CD4-positive, alpha-beta T cell (primary cell): ENCODE measurements at regions not wholly inside any gene's neighbourhood (a gene's known extent, or its start where the extent isn't known, plus 50 kb on each side); places are given as distances from the start of the nearest gene placed in this dataset.
"Not testable (repeated sequence)": the region's sequence is repeated elsewhere in the genome, so short reads cannot be mapped to it uniquely, and the experiment has no call there.

Experiments
- ATAC-seq: fragments of 200-7000 bp; cut with Tn5 transposase; one replicate; pipeline ENCODE4 v1.10.0; 2022; ENCODE audit warnings: mild to moderate bottlenecking; ENCODE audit not compliant: poor library complexity
- CTCF ChIA-PET: fragments of 350-600 bp; sonication (Branson Sonifier 250); formaldehyde crosslinking; loops from one replicate; lab custom pipeline; 2021; ENCODE audit warnings: antibody characterized with exemption, inconsistent platforms; lab: Charles Lee
- POLR2A ChIA-PET: fragments of 350-600 bp; sonication (Branson Sonifier 250); formaldehyde crosslinking; loops from one replicate; lab custom pipeline; 2021; ENCODE audit warnings: antibody characterized with exemption, inconsistent platforms; lab: Charles Lee
- DNase-seq, 14 experiments: peaks; one replicate each; pipeline ENCODE4 v3.0.0-alpha.2; 2013 to 2020; ENCODE audit warnings: mixed read lengths in 2 of 14
- H3K27ac ChIP-seq, 2 donors: one replicate each; pipeline versions ENCODE4 v1.5.1 to v1.7.0; 2013; ENCODE audit warnings: low read length in 2 of 2, low read depth in 1 of 2, mild to moderate bottlenecking in 1 of 2
- H3K27me3 ChIP-seq, 2 experiments: 1 replicate in 1 of 2; 2 replicates in 1 of 2; pipeline versions ENCODE4 v1.6.1 to v1.7.0; 2013; ENCODE audit warnings: low read length in 2 of 2, control low read depth in 1 of 2, mild to moderate bottlenecking in 1 of 2, moderate library complexity in 1 of 2; ENCODE audit not compliant: insufficient read depth in 2 of 2, control insufficient read depth in 1 of 2
- H3K36me3 ChIP-seq: one replicate; pipeline ENCODE4 v1.6.1; 2013; ENCODE audit warnings: low read length, control low read depth; ENCODE audit not compliant: insufficient read depth
- H3K4me1 ChIP-seq: one replicate; pipeline ENCODE4 v1.6.1; 2013; ENCODE audit warnings: low read length, control low read depth; ENCODE audit not compliant: insufficient read depth
- H3K4me3 ChIP-seq: one replicate; pipeline ENCODE4 v1.5.1; 2013; ENCODE audit warnings: mild to moderate bottlenecking, low read length, moderate library complexity
- H3K9me3 ChIP-seq, 2 experiments: 1 replicate in 1 of 2; 2 replicates in 1 of 2; pipeline versions ENCODE4 v1.6.1 to v1.7.0; 2013; ENCODE audit warnings: low read length in 2 of 2, mild to moderate bottlenecking in 2 of 2, control low read depth in 1 of 2, moderate library complexity in 1 of 2; ENCODE audit not compliant: control insufficient read depth in 1 of 2, insufficient read depth in 1 of 2
- H3K27ac Mint-ChIP-seq: one replicate; pipeline ENCODE4 v1.8.0; 2020; ENCODE audit warnings: mixed read lengths
- H3K27me3 Mint-ChIP-seq: one replicate; pipeline ENCODE4 v1.8.0; 2021; ENCODE audit warnings: mixed read lengths
- H3K36me3 Mint-ChIP-seq: one replicate; pipeline ENCODE4 v1.8.0; 2021; ENCODE audit warnings: low read depth, mixed read lengths
- H3K4me1 Mint-ChIP-seq: one replicate; pipeline ENCODE4 v1.8.0; 2021; ENCODE audit warnings: low read depth, mixed read lengths
- H3K4me3 Mint-ChIP-seq: one replicate; pipeline ENCODE4 v1.8.0; 2020; ENCODE audit warnings: mild to moderate bottlenecking, mixed read lengths
- H3K9me3 Mint-ChIP-seq: one replicate; pipeline ENCODE4 v1.8.0; 2020; ENCODE audit warnings: mixed read lengths
- CTCF ChIP-seq: fragments of 200-600 bp; IDR thresholded peaks from one replicate; pipeline ENCODE4 v1.8.0; 2022; ENCODE audit warnings: antibody characterized with exemption, mild to moderate bottlenecking
- intact Hi-C, 2 experiments: fragments of 100-400 bp; cut with DNase I in 1 of 2; cut with micrococcal nuclease in 1 of 2; formaldehyde crosslinking; loops; one replicate each; pipeline versions ENCODE4 v1.15.1 to v1.9.0; 2023 to 2025; cut with DNase I, micrococcal nuclease

GRCh38 chr11:33530815-33531214 lies 169.8 kb downstream of the C11orf91 start:
- Mint-ChIP-seq H3K4me1 (no peaks in the 10 kb centered on the region), H3K36me3 (no peaks in the 10 kb centered on the region), H3K4me3 (no peak overlapping the region), H3K27ac (no peak overlapping the region), H3K27me3 (peaks cover 25% of the 10 kb centered on the region), H3K9me3 (peaks cover 9% of the 10 kb centered on the region)
- Histone ChIP-seq H3K4me3 (no peak overlapping the region), H3K36me3 (no peaks in the 10 kb centered on the region), H3K9me3 (peaks cover 0 to 4% of the 10 kb centered on the region in 2 experiments), H3K4me1 (no peaks in the 10 kb centered on the region), H3K27me3 (peaks cover 0 to 3% of the 10 kb centered on the region in 2 experiments), H3K27ac (no peak overlapping the region)
- ATAC-seq (no peak), DNase-seq (no peak)
- intact Hi-C loops: no loop called here
- ChIA-PET POLR2A (no interaction called here), CTCF (no interaction called here)
- no peak for TF ChIP-seq CTCF

- Histone ChIP-seq H3K4me3 (no peak overlapping the region), H3K9me3 (peaks cover 0 to 9% of the 10 kb centered on the region in 2 experiments), H3K4me1 (no peaks in the 10 kb centered on the region), H3K36me3 (no peaks in the 10 kb centered on the region), H3K27ac (no peak overlapping the region), H3K27me3 (peaks cover 0 to 8% of the 10 kb centered on the region in 2 experiments)
- DNase-seq (no peak), ATAC-seq (no peak)
- H3K9me3 Mint-ChIP-seq: peaks cover 11% of the 10 kb centered on the region
- peaks cover 21% of the 10 kb centered on the region for H3K27me3 Mint-ChIP-seq
- ChIA-PET CTCF (no interaction called here), POLR2A (no interaction called here)
- H3K4me1 Mint-ChIP-seq: no peaks in the 10 kb centered on the region
- H3K27ac Mint-ChIP-seq: no peak overlapping the region
- no peak overlapping the region for H3K4me3 Mint-ChIP-seq
- TF ChIP-seq CTCF: no peak
- intact Hi-C loops: no loop called here
- no peaks in the 10 kb centered on the region for H3K36me3 Mint-ChIP-seq
Observed at GRCh38 chr11:33529461-33529860, 171.2 kb downstream of the C11orf91 start.

- intact Hi-C loops, ATAC-seq, H3K4me1 ChIP-seq, H3K27me3 ChIP-seq, H3K36me3 ChIP-seq, DNase-seq, H3K9me3 ChIP-seq, H3K27ac Mint-ChIP-seq, H3K4me1 Mint-ChIP-seq, H3K4me3 Mint-ChIP-seq, CTCF ChIA-PET, POLR2A ChIA-PET, H3K4me3 ChIP-seq, H3K27ac ChIP-seq, H3K36me3 Mint-ChIP-seq: not testable (repeated sequence)
- Mint-ChIP-seq H3K27me3 (peaks cover 28% of the 10 kb centered on the region), H3K9me3 (peaks cover 11% of the 10 kb centered on the region)
Observed at GRCh38 chr11:33527738-33528137, 172.9 kb downstream of the C11orf91 start.

- H3K36me3 ChIP-seq: no peaks in the 10 kb centered on the region
- H3K27ac ChIP-seq: no peak overlapping the region
- ATAC-seq (no peak), DNase-seq (no peak)
- no peak for TF ChIP-seq CTCF
- H3K27me3 ChIP-seq: peaks cover 0 to 9% of the 10 kb centered on the region in 2 experiments
- Mint-ChIP-seq H3K27me3 (peaks cover 30% of the 10 kb centered on the region), H3K4me3 (no peak overlapping the region), H3K27ac (no peak overlapping the region), H3K36me3 (no peaks in the 10 kb centered on the region), H3K4me1 (no peaks in the 10 kb centered on the region), H3K9me3 (peaks cover 11% of the 10 kb centered on the region)
- ChIA-PET CTCF (no interaction called here), POLR2A (no interaction called here)
- no peak overlapping the region for H3K4me3 ChIP-seq
- intact Hi-C loops: no loop called here
- H3K4me1 ChIP-seq: no peaks in the 10 kb centered on the region
- H3K9me3 ChIP-seq: peaks cover 0 to 9% of the 10 kb centered on the region in 2 experiments
Observed at GRCh38 chr11:33525789-33526188, 174.8 kb downstream of the C11orf91 start.
